HG02870 (cell line): ENCODE measurements at regions not wholly inside any gene's neighbourhood (a gene's known extent, or its start where the extent isn't known, plus 50 kb on each side); places are given as distances from the start of the nearest gene placed in this dataset.
A peak's percentile ranks its signal among the peaks of the same experiment; 100 is the strongest.
"Not testable (repeated sequence)": the region's sequence is repeated elsewhere in the genome, so short reads cannot be mapped to it uniquely, and the experiment has no call there.

Experiments used
- ATAC-seq: cut with Tn5 transposase; IDR thresholded peaks from one replicate; pipeline ENCODE4 v1.9.1; 2021; ENCODE audit warnings: mild to moderate bottlenecking, moderate library complexity; ENCODE audit not compliant: unreplicated experiment

DNA sequence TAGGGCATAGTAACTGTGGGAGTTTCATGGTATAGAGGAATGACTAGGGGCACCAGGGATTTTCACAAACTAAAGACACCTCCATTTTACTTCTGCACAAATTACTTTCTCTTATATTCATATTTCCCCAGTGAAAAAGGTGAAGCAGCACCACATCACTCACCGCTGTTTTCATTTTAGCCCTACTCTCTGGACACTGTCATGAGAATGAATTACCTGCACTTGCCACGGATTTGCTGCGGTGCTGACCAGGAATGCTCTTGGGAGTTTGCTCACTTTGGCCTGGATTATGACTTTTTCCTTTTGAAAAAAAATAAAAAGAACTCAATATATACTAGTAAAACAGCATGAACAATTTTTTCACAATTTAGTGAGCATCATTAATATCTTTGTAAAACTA lies 351.3 kb downstream of the NKX6-1 start:
- no peak for ATAC-seq

DNA sequence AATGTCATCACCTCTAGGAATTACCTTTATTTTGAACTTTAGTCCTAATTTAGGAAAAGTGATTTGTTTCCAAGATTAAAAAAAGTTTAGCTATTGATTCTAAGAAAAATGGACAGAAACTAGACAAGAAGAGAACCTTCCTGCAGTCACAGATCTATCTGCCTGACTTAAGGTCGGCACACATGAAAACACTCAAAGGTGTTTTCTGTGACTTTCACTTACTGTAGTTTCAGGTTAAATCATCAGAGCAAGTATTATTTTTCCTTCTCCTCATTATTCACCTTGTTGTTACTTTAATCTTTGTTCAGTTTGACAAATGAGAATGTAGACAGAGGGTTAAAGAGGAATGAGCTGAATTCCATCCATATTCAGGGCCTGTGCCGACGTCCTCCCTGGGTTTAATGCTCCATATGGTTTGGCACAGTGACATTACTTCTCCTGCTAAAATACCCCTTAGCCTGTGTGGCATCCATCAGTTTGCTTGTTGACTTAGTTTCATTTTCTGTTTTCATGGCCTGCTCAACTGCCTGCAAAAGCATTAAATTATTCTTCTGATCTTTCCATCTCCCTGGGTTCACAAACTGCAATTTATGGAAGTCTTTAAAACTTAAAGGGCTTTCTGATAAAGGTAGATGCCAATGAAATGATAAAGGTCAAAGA lies 352.7 kb downstream of the NKX6-1 start:
- ATAC-seq: peak; percentile 69

DNA sequence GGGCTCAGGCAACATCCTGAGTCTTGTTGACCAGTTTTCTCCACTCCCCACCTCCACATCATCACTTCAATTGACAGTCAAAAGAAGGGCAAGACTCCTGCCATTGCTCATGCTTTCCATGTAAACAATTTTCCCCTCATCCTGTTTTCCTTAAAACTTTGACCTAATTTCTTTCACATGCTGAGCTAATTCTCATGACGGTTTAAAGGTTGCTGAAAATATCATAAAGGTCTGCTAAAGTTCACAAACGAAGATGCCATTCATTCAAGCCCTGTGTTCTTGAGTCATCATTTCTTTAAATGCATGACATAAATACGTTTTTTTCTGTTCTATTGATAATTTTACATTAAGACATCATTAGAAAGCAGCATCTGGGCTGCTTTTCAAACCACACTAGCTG lies 353.9 kb downstream of the NKX6-1 start:
- no peak for ATAC-seq

DNA sequence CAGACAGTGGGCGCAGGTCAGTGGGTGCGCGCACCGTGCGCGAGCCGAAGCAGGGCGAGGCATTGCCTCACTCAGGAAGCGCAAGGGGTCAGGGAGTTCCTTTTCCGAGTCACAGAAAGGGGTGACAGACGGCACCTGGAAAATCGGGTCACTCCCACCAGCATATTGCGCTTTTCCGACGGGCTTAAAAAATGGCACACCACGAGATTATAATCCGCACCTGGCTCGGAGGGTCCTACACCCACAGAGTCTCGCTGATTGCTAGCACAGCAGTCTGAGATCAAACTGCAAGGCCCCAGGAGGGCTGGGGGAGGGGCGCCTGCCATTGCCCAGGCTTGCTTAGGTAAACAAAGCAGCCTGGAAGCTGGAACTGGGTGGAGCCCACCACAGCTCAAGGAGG lies 372.2 kb downstream of the NKX6-1 start:
- ATAC-seq: not testable (repeated sequence)

DNA sequence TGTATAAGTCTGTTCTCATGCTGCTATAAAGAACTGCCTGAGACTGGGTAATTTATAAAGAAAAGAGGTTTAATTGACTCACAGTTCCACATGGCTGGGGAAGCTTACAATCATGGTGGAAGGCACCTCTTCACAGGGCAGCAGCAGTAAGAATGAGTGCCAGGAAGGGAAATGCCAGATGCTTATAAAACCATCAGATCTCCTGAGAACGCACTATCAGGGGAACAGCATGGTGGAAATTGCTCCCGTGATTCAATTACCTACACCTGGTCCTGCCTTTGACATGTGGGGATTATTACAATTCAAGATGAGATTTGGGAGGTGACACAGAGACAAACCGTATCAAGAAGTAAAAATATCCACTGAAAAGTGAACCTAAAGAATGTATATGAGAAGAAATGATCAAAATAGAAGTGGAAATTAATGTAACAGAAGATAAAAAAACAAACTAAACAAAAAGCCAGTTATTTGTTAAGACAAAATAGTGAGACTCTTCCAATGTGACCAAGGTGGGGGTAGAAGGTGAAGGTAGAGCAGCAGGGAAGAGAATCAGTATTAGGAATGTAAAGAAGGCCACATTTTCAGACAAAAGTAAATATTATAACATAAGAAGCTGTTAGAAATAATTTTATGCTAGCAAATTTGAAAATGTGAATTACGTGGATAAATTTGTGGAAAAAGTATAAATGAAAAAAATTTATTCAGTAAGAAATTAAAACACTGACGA lies 372.9 kb downstream of the NKX6-1 start:
- ATAC-seq: no peak

DNA sequence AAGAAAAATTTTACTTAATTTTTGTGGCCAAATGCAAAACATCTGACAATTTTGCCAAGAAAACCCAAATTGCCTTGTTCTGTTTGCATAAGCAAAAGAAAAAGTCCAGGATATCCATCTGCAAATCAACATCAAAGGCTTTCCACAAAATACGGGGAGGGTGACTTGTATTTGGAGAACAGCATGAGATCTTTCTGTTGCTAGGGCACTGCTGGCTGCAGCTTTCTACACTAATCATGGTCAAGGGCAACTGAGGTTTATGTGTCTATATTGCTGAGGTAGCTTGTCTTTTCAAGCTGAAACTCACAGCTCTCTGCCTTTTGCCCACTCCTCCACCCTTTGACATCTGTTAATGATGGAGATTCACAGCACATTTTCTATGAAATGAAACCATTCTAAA lies 389.1 kb downstream of the NKX6-1 start:
- ATAC-seq: no peak

DNA sequence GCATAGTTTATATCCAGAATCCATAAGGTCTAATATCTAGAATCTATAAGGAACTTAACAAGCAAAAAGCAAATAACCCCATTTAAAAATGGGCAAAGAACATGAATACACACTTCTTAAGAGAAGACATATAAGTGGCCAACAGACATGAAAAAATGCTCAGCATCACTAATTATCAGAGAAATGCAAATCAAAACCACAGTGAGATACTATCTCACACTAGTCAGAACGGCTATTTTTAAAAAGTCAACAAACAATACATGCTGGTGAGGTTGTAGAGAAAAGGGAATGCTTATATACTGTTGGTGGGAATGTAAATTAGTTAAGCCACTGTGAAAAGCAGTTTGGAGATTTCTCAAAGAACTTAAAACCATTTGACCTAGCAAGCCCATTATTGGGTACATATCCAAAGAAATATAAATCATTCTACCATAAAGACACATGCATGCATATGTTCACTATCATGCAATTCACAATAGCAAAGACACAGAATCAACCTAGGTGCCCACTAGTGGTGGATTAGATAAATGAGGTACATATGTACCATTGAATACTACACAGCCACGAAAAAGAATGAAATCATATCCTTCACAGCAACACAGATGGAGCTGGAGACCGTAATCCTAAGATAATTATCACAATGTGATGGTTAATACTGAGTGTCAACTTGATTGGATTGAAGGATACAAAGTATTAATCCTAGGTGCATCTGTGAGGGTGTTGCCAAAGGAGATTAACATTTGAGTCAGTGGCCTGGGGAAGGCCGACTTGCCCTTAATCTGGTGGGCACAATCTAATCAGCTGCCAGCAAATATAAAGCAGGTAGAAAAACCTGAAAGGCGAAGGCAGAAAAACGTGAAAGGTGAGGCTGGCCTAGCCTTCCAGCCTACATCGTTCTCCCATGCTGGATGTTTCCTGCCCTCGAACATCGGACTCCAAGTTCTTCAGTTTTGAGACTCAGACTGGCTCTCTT lies 397.2 kb downstream of the NKX6-1 start:
- not testable (repeated sequence) for ATAC-seq

DNA sequence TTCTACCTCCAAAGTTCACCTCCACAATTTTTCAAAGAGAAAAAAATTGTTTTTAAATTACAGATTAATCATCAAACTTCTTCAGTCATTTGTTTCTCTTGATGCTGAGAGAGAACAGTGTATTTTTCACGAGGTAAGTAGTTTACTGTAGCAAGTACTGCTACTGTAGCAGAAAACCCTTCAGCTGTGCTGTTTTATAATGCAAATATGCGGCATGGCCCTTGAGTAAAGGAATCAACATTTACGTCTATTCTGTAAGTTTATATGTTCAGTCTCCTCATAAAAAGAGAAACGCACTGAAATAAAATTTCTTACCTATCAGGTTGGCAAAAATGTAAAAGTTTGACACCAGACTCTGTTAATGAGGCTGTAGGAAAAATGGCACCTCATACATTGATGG lies 399.0 kb downstream of the NKX6-1 start:
- no peak for ATAC-seq

DNA sequence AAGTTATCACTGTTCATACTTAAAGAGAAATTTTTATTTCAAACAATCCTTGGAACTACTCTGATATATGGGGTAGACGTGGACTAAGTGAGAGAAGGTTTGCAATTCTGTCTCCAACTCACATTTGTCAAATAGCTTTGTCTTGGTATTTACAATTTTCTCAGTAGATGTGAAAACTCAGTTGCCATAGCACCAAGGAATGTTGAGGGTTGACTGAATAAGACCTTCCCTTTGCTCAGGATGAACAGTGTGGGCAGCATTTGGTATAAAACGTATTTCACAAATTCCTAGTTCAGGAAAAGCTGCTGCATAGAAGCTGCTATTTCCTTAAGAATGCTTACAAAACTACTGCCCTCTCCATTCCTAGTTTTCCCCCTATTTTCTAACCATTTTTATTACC lies 399.5 kb downstream of the NKX6-1 start:
- ATAC-seq: no peak

DNA sequence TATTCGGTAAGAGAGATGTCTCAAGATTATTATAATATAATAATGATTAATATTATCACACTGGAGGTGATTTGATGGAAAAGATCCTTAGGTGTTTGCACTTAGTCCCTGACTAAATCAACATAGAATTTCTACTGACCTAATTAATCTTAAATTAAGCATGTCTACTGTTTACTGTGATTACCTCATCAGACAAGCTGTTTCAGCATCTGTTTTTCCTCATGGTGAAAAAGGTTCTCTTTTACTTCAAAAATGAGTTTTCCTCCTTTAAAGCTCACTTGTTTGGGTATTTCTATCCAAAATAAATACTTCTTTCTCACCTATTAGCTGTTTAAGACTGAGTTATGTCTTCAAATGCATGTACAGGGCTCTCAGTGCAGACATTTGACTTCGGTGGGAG lies 407.8 kb downstream of the NKX6-1 start:
- ATAC-seq: no peak

DNA sequence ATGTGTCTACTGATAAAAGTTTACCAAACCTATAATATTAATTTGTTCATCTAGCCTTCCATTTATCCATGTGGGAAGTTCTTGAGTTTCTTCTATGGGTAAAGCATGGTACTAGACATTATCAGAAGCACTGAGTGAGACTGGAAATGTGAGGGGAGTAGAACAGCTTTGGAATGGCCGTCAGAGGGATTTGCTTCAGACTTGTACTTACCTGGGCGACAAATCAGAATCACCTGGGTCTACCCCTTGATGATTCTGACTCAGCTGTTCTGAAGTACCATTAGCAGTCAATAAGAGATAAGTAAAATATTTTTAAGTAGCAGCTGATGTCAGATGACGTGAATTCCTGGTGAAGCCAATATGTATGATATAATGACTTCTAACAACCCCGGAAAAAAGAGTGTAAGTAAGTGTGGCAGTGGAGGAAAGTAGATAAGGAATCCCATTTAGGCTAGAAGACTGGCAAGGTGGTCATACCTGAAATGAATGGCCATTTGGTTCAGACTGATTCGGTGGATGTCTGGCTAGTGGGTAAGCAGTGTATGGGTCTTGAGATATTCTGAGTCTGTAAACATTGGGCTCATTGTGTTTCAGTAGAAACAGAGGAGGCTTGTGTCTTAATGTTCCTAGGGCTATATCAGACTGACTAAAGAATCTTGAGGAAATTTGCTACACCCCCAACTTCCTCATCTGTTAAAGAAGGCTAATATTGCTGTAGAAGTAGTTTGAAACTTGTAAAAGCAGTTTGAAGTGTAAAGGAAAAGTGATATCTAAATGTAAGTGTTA lies 409.2 kb downstream of the NKX6-1 start:
- no peak for ATAC-seq

DNA sequence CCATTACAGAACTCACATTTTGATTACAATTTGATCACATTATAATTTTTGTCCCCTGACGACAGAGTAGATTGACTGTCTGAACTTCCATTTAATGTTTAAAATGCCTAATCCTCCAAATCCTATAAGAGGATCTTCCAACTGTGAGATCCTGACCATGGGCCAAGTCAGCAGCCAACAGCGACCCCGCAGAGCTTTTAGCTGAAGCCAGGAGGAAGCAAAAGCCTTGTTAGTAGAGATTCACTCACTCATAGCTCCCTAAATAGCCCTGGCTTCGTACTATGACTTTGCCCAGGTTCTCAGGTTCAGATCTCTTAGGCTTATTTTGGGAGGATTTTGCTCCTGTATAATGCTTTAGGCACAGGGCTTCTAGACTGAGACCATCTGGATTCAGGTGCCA lies 413.1 kb downstream of the NKX6-1 start:
- ATAC-seq: no peak

DNA sequence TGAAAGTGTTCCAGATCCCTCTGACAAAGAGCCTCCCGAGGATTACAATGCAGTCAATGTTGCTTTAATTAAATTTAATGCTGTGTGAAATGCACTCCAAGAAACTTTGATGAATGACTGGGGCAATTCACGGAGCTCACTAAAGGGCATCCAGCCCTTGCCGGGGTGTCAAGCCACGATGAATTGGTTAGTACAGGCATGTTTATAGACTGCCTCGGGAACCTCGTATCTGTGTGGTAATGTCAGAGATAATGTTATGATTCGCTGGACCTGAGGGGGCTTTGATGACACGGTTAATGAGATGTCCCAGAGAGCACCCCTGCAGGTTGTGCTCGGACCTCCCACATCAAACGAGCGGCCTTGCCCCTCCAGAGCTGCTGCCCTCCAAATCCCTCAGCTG lies 428.8 kb downstream of the NKX6-1 start:
- ATAC-seq: no peak

DNA sequence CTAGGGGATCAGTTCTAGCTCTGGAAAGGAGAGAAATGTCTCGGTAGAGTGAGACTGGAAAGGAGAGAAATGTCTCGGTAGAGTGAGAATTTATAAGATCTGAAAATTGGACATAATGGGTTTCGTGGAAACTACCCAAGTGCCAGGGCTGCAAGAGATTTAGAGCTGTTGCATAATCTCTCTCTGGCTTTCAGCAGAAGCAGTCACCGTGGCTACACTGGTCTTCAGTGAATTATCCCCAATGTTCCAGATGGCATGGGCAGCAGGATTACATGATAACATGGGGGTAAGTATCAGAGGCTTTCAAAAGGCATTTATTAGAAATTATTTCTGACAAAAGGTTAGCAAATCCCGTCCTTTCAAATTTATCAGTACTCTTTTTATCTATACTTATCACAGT lies 435.5 kb downstream of the NKX6-1 start:
- ATAC-seq: no peak

DNA sequence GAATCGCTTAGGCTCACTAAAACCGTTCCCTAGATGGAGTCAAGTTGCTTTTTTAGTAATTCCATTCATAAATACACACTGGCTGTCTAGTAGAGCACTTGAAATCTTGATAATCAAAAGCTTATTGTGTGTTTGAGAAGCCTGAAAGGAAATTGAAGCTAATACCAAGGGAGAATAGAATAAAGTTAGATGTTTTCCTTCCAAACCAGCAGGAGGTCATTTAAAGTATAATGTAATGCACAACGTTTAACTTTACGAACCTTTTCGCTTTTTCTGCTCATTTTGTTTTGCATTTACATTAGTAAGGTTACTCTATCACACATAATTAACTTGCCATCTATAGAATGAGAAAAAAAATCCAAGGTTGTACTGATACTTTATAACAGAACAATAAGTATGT lies 440.9 kb downstream of the NKX6-1 start:
- no peak for ATAC-seq

DNA sequence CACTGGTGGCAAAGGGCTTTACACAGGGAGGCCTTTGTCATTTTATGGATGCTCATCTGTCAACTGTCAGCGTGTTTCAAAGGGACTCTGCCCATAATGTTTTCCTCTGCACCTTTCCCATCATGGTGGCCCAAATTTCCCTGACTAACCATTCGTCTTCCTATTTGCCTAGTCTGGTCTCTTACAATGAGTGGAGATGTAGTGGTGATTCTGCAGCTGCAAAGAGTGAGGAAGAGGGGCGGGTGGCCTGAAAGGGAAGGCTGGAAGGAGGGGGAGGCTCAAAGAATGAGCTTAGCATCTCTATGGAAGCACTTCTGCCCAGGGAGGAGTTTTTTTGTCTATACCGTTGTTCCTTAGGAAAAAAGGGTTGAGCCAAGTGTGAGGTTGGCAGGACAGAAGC lies 447.5 kb downstream of the NKX6-1 start:
- ATAC-seq: no peak

DNA sequence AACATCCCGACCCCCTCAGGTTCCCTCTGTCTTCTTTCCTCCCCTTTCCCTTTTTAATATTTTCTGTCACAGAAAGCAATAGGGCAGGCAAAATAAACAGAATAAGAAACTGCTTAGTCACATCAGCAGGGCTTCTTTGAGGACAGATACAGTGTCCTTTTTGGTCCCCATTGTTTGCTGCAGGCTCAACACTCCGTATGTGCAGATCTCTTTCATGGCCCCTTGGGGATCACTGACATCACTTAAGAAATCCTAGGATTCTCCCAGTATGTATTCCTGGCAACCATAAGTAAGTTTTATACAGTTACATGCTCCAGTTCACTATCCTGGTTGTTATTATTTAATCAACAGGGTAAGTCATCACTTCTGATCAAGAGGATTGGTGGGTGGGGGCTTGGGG lies 448.0 kb downstream of the NKX6-1 start:
- no peak for ATAC-seq

DNA sequence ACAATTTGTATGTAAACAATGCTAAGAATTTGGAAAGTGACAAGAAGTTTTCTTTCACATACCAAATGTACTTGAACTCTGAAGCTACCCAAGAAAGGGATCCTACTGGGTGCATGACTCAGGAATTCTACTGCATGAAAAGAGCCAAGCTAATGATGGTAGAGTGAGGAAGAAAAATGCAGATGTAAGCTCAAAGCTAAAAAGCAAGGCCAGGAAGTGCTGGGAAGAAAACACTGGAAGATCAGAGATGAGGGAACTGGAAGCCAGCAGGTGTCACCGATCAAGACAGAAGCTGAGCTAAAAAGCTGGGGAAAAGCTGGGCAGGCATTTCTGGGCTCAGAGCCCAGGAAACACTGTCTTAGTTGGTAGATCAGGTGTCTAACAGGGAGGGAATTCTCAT lies 449.1 kb downstream of the NKX6-1 start:
- ATAC-seq: no peak

DNA sequence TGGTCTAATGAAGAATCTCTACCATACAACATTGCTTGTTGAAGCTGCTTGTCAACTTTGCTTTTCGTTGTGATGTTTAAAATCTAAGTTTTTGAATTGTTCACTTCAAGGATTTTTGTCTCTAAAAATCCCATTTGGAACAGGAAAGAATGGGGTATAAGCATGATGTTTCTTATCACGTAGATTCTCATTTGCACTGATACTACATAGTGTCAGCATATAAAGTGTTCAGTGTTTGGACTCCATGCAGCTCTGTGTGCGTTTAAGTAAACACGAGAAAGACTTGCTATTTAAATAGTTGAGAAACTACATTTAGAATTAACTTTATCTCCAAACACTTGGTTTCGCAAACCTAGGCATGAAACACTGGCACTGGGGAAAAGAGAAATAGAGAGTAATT lies 452.5 kb downstream of the NKX6-1 start:
- no peak for ATAC-seq

DNA sequence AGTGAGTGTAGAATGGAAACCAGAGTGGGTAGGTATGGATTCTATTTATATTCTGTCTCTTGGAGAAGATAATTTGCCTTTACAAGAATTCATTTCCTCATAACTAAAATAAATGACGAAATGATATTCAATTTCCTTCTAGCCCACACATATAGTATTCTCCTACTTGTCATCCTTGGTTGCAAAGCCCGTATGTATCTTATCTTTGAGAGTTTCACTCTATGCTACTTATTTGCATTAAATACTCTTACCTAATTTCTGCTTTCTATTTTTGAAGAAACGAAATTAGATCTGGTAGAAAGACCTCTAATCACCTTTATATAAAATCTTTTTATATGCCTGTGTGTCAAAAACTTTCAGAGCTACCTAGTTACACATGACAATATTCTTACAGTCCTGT lies 457.7 kb downstream of the NKX6-1 start:
- ATAC-seq: no peak

DNA sequence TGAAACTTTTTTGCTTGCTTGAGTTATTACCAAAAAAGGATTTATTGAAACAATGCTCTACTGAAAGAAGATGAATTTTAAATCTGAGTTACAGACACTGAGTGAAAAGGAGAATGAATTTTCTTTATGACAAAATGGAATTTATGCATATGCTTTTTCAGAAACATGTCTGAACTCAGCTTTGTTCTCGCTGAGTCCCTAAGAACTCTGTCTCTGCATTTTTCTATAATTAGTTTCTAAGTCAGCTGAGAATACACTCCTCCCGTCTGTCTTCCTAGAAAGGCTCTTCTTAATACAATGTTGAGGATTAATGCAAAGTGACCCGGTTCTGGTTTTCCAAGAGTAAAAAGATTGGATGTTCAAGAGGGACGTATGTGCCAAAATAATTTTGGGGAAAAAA lies 463.5 kb downstream of the NKX6-1 start:
- ATAC-seq: no peak
